Left forelimb (tissue), 1 donor: ENCODE measurements at regions not wholly inside any gene's neighbourhood (a gene's known extent, or its start where the extent isn't known, plus 50 kb on each side); places are given as distances from the start of the nearest gene placed in this dataset.
"Not testable (repeated sequence)": the region's sequence is repeated elsewhere in the genome, so short reads cannot be mapped to it uniquely, and the experiment has no call there.

Source experiments
- DNase-seq: peaks from one replicate; pipeline ENCODE4 v3.0.0-alpha.2; 2018; ENCODE audit warnings: low spot score

DNA sequence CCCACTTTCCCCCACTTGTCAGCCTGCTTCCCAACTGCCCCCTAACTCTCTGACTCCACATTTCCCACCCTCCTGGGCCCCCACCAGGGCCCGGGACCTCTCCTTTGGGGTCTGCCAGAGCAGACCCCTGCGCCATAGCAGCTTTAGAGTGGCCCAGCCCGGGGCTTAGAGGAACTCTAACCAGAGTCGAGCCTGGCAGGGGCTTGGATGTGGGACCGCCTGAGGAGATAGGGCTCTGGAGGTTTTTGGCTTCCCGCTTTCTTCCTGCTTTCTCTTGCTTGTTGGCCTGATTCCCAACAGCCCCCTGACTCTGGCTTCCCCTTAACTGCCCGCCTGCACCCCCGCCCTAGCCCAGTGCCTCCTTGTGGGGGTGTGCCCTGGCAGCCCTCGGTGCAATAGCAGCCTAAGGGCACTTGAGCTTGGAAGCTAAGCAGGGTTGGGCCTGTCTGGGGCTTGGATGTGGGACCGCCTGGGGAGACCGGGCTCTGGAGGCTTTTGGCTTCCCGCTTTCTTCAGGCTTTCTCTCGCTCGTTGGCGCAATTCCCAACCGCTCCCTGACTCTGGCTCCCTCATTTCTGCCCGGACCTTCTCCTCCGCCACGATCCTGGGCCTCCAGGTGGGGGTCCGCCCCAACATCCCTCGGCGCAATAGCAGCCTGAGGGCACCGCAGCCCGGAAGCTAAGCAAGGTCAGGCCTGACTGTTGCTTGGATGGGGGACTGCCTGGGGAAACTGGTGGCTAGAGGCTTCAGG lies 2292.0 kb downstream of the TP53TG3F start:
- DNase-seq, result no peak

DNA sequence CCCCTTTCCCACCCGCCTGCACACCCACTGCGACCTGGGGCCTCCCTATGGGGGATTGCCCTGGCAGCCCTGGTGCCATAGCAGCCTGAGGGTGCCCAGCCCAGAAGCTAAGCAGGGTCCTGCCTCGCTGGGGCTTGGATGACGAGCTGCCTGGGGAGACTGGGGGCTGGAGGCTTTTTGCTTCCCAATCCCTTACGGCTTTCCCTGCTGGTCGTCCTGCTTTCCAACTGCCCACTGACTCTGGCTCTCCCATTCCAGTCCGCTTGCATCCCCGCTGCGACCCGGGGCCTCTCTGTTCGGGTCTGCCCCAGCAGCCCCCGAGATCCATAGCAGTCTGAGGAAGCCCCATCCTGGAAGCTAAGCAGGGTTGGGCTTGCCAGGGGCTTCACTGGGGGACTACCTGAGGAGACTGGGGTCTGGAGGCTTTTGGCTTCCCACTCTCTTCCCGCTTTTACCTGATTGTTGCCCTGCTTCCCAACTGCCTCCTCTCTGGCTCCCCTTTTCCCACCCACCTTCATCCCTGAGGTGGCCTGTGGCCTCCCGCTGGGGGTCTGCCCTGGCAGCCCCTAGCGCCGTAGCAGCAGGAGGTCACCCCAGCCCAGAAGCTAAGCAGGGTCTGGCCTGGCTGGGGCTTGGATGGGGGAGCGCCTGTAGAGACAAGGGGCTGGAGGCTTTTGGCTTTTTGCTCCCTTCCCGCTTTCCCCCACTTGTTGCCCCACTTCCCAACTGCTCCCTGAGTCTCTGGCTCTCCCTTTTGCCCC lies 2292.8 kb downstream of the TP53TG3F start:
- DNase-seq, result no peak

DNA sequence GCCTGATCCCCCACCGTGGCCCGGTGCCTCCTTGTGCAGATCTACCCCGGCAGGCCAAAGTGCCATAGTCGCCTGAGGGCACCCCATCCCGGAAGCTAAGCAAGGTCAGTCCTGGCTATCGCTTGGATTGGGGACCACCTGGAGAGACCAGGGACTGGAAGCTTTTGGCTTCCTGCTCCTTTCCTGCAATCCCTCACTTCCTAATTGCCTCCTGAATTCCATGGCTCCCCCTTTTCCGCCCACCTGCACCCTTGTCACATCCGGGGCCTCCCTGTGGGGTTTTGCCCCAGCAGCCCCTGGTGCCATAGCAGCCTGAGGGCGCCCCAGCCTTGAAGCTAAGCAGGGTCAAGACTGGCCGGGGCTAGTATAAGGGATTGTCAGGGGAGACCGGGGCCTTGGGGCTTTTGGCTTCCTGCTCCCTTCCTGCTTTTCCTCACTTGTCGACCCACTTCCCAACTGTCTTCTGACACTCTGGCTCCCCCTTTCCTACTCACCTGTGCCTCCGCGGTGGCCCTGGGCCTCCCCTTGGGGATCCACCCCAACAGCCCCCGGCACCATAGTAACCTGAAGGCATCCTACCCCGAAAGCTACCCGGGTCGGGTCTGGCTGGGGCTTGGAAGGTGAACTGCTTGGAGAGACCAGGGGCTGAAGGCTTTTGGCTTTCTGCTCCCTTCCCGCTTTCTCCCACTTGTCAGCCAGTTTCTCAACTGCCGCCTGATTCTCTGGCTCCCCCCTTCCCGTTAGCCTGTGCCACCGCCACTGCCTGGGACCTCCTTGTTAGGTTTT lies 2293.6 kb downstream of the TP53TG3F start:
- no peak for DNase-seq

- no peak for DNase-seq
Measured at GRCh38 chr16:35753559-35754390, 2294.4 kb downstream of the TP53TG3F start.

- no peak for DNase-seq
Measured at GRCh38 chr16:35754391-35755369, 2295.3 kb downstream of the TP53TG3F start.

DNA sequence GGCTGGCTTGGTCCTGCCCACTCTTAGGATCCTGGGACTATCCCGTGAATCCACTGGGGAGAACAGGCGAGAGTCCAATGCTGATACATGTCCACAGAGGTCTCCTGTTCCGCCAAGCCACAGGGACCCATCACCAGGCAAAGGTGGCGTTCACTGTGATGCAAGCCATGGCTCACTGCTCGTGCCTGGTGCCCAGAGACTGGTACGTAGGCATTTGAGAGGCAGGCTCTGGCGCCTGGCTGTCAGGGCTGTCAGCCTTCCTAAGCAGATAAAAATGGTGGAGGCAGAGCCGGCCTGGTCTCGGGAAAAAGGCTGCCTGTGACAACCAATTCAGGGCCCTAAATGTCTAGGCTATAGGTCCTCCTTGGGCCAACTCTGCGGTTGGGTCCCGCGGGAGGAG lies 2329.0 kb downstream of the TP53TG3F start:
- DNase-seq, result no peak

DNA sequence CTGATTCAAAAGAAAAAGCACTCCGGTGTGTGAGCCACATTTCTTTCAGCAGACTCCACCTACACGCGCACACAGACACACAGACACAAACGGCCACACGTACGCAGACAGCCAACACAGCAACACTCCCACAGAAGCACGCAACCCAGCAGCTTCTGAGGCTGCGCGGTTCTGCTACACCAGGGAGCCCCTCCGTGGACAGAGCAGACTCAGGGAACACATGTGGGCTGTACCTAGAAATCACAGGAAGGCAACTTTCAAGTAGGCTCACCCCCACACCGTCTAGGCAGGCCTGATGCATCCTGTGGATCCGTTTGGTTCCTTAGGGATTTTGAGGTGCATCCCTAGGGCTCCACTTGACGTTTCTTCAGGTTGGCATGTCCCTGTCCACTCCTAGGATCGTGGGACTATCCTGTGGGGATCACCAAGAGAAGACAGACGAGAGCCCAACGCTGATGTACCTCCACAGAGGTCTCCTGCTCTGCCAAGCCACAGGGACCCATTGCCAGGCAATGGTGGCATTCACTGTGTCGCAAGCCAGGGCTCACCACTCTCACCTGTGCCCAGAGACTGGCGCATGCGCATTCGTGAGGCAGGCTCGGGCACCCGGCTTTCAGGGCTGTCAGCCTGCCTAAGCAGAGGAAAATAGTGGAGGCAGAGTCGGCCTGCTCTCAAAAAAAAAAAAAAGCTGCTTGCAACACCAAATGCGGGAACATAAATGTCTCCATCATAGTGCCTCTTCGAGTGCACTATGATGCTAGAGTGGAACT lies 2333.3 kb downstream of the TP53TG3F start:
- no peak for DNase-seq

DNA sequence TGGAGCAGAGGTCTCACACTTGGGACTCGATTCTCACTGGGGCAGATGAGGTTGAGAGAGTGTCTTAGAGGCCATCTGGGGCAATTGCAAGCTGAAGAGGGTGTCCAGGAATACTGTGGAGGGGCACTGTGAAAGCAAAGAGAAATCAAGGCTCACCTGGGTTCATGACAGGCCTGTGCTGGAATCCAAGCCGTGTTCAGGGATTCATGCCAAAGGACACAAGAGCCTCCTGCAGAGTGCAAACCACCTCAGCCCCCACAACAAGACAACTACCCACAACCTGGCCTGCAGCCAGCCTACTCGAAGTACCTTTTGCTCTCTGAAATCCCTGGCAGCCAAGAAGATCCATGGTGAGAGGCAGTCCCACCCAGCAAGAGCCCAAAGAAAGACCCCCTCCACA lies 2334.2 kb downstream of the TP53TG3F start:
- no peak for DNase-seq

GRCh38 chr16:35794896-35795295 lies 2335.5 kb downstream of the TP53TG3F start:
- DNase-seq, result no peak

- DNase-seq, result no peak
Measured at GRCh38 chr16:35795361-35796029, 2336.1 kb downstream of the TP53TG3F start.

- DNase-seq, result no peak
Measured at GRCh38 chr16:35797811-35798210, 2338.4 kb downstream of the TP53TG3F start.

DNA sequence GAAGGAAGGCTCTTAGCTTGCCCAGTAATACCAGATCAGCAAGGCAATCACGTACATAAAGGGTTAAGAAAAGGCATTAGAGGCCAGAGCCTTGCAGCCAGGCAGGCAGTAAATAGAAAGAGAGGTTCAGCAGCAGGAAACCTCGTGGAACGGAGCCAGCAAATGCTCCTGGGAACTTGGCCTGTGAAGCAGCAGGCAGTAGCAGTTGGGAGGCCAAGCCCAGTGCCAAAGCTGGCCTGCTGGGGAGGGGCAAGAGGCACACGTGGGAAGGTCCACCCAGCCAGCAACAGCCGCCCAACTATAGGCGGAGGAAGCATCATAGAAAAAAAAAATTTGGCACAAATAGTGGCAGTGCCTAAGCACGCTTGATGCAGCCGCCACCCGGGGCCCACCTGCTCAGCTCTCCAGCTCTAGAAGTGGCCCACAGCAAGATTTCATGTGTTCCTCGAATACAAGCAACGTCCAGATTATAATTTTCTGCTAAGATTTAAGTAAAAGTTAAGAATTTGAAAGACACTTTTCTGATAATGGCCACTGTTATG lies 2339.5 kb downstream of the TP53TG3F start:
- DNase-seq, result no peak

- DNase-seq, result not testable (repeated sequence)
Measured at GRCh38 chr16:35804465-35804864, 2345.1 kb downstream of the TP53TG3F start.

GRCh38 chr16:35823342-35823741 lies 2363.9 kb downstream of the TP53TG3F start:
- DNase-seq, result no peak

GRCh38 chr16:35841632-35842031 lies 2382.2 kb downstream of the TP53TG3F start:
- no peak for DNase-seq

DNA sequence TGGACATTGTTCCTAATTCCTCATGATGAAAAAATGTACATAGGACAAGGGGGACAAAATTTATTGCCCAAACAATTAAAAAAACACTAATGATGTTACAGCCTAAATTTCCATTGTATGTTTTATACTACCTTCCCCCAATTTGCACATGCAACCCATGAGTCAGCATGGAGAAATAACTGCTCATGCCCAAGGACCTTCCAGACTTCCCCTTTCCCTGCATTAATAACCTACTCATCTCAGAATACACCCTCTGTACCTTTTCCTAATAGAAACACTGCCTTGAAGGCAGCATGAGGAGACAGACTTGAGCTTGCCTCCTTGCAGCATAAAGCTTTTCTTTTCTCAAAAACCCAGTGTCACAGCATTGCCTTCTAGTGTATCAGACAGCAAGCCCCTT lies 2402.8 kb downstream of the TP53TG3F start:
- DNase-seq, result no peak

- DNase-seq, result no peak
Measured at GRCh38 chr16:35868630-35869029, 2409.2 kb downstream of the TP53TG3F start.

GRCh38 chr16:35873472-35873871 lies 2414.1 kb downstream of the TP53TG3F start:
- no peak for DNase-seq

DNA sequence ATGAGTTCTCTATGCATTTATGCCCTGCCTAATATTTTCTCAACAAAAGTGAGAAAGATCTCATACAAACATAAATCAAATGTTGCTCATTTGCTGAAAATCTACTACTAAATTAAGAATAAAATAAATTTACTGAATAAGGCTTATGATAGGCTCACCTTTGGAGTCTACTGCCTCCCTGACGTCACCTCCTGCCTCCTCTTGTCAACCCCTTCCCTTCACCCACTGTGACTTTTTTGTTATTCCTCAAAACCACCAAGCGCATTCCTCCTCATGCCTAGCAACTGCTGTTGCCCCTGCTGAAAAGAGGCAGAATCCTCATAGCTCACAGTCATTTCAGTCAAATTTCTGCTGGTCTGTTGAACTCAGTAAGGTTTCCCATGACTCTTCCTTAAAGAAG lies 2422.2 kb downstream of the TP53TG3F start:
- no peak for DNase-seq
